Right cardiac atrium (tissue), 5 donors: ENCODE measurements at regions not wholly inside any gene's neighbourhood (a gene's known extent, or its start where the extent isn't known, plus 50 kb on each side); places are given as distances from the start of the nearest gene placed in this dataset.

ENCODE experiments used
- ATAC-seq, 2 donors: fragments of 200-7000 bp; cut with Tn5 transposase; one replicate each; pipeline versions ENCODE4 v1.8.0 to v1.9.1; 2020; ENCODE audit warnings: moderate library complexity in 2 of 2, mild to moderate bottlenecking in 1 of 2
- DNase-seq, 3 donors: peaks; one replicate each; pipeline ENCODE4 v3.0.0-alpha.2; 2020
- H3K27ac ChIP-seq: one replicate; pipeline ENCODE4 v1.5.1; 2013; ENCODE audit warnings: mild to moderate bottlenecking, low read length, control low read depth, moderate library complexity
- H3K27me3 ChIP-seq: one replicate; pipeline ENCODE4 v1.6.1; 2013; ENCODE audit not compliant: control insufficient read depth, insufficient read depth
- H3K4me1 ChIP-seq: one replicate; pipeline ENCODE4 v1.6.1; 2013; ENCODE audit warnings: low read length; ENCODE audit not compliant: control insufficient read depth, insufficient read depth
- H3K4me3 ChIP-seq: one replicate; pipeline ENCODE4 v1.5.1; 2013; ENCODE audit warnings: low read length, control low read depth
- H3K9me3 ChIP-seq: one replicate; pipeline ENCODE4 v1.6.1; 2013; ENCODE audit warnings: low read length; ENCODE audit not compliant: control insufficient read depth
- WGBS: extraction: QIAGEN DNeasy Blood & Tissue Kit; methylation state at CpG from one replicate; pipeline ENCODE4 v1.1.7; 2013; 5-methylcytosine and 5-hydroxymethylcytosine counted together
- intact Hi-C, 4 donors: fragments of 100-400 bp; cut with DNase I; formaldehyde crosslinking; loops; one replicate each; pipeline versions ENCODE4 v1.11.0 to v1.14.0; 2022 to 2023
- donor health status: healthy with polysubstance abuse.
- donor health status: DM: no; HTN: yes; CAD: no.
- donor health status: DM: no; HTN: no; CAD: no.
- donor health status: DM: no; HTN: yes; CAD: no; lungs with severe emphysema.
- donor health status: DM: yes; HTN: yes; CAD: no.

GRCh38 chrX:39721566-39722279, 376.0 kb downstream of the BCOR start:
- DNase-seq (peak in 2 of 3 donors; percentile 29 to 77), ATAC-seq (peak; percentile 86 to 89)
- Histone ChIP-seq H3K9me3 (no peaks in the 10 kb centered on the region), H3K27ac (peak overlapping the region; percentile 27), H3K4me3 (no peak overlapping the region), H3K4me1 (no peaks in the 10 kb centered on the region), H3K27me3 (no peaks in the 10 kb centered on the region)
- WGBS: 16% methylated on average over 12 of the region's 12 CpGs
- intact Hi-C loops: loop anchor here in 1 of 4 donors (10.0 kb wide), 1 partner anchor 93 kb away; no protein-coding TSS in a partner anchor

GRCh38 chrX:39724544-39724943, 373.2 kb downstream of the BCOR start:
- intact Hi-C loops: loop anchor here in 1 of 4 donors (10.0 kb wide), 1 partner anchor 90 kb away; no protein-coding TSS in a partner anchor
- ATAC-seq (no peak), DNase-seq (no peak)
- Histone ChIP-seq H3K27me3 (no peaks in the 10 kb centered on the region), H3K9me3 (no peaks in the 10 kb centered on the region), H3K4me3 (no peak overlapping the region), H3K27ac (no peak overlapping the region), H3K4me1 (no peaks in the 10 kb centered on the region)
- 56% methylated on average over 1 of the region's 1 CpG for WGBS

- ATAC-seq (no peak), DNase-seq (no peak)
- intact Hi-C loops: loop anchor here in 1 of 4 donors (10.0 kb wide), 1 partner anchor 90 kb away; no protein-coding TSS in a partner anchor
- 86% methylated on average over 4 of the region's 4 CpGs for WGBS
- Histone ChIP-seq H3K4me1 (no peaks in the 10 kb centered on the region), H3K27ac (no peak overlapping the region), H3K9me3 (no peaks in the 10 kb centered on the region), H3K27me3 (no peaks in the 10 kb centered on the region), H3K4me3 (no peak overlapping the region)
Measured at GRCh38 chrX:39725114-39725513, 372.6 kb downstream of the BCOR start.

GRCh38 chrX:39725928-39726619, 371.7 kb downstream of the BCOR start:
- intact Hi-C loops: loop anchor here in 1 of 4 donors (10.0 kb wide), 1 partner anchor 89 kb away; no protein-coding TSS in a partner anchor
- Histone ChIP-seq H3K4me3 (no peak overlapping the region), H3K9me3 (no peaks in the 10 kb centered on the region), H3K27ac (no peak overlapping the region), H3K27me3 (no peaks in the 10 kb centered on the region), H3K4me1 (peaks cover 2% of the 10 kb centered on the region)
- ATAC-seq: peak; percentile 58 to 73
- 49% methylated on average over 13 of the region's 13 CpGs for WGBS
- DNase-seq: peak; percentile 19 to 64 (median 50)

GRCh38 chrX:39726771-39727170, 371.0 kb downstream of the BCOR start:
- Histone ChIP-seq H3K27me3 (no peaks in the 10 kb centered on the region), H3K27ac (no peak overlapping the region), H3K4me3 (no peak overlapping the region), H3K9me3 (no peaks in the 10 kb centered on the region), H3K4me1 (peaks cover 3% of the 10 kb centered on the region)
- DNase-seq: peak; percentile 57 to 78 (median 63)
- WGBS: 41% methylated on average over 3 of the region's 3 CpGs
- intact Hi-C loops: loop anchor here in 1 of 4 donors (10.0 kb wide), 1 partner anchor 88 kb away; no protein-coding TSS in a partner anchor
- ATAC-seq: peak; percentile 42 to 44

- intact Hi-C loops: loop anchor here in 1 of 4 donors (10.0 kb wide), 1 partner anchor 87 kb away; no protein-coding TSS in a partner anchor
- Histone ChIP-seq H3K4me1 (peaks cover 3% of the 10 kb centered on the region), H3K9me3 (no peaks in the 10 kb centered on the region), H3K4me3 (no peak overlapping the region), H3K27me3 (no peaks in the 10 kb centered on the region), H3K27ac (no peak overlapping the region)
- WGBS: 14% methylated on average over 4 of the region's 4 CpGs
- ATAC-seq: no peak
- no peak for DNase-seq
Measured at GRCh38 chrX:39728025-39728424, 369.7 kb downstream of the BCOR start.

GRCh38 chrX:39728852-39729598, 368.7 kb downstream of the BCOR start:
- no peaks in the 10 kb centered on the region for H3K9me3 ChIP-seq
- ATAC-seq: no peak
- 90% methylated on average over 6 of the region's 6 CpGs for WGBS
- DNase-seq: no peak
- H3K4me1 ChIP-seq: peaks cover 3% of the 10 kb centered on the region
- H3K27ac ChIP-seq: no peak overlapping the region
- H3K27me3 ChIP-seq: no peaks in the 10 kb centered on the region
- H3K4me3 ChIP-seq: no peak overlapping the region
- intact Hi-C loops: loop anchor here in 1 of 4 donors (10.0 kb wide), 1 partner anchor 86 kb away; no protein-coding TSS in a partner anchor

- no peak overlapping the region for H3K27ac ChIP-seq
- DNase-seq (peak in 1 of 3 donors; percentile 54), ATAC-seq (no peak)
- no peaks in the 10 kb centered on the region for H3K27me3 ChIP-seq
- no peaks in the 10 kb centered on the region for H3K9me3 ChIP-seq
- no peak overlapping the region for H3K4me3 ChIP-seq
- H3K4me1 ChIP-seq: peaks cover 3% of the 10 kb centered on the region
- 62% methylated on average over 21 of the region's 21 CpGs for WGBS
- intact Hi-C loops: loop anchor here in 3 of 4 donors (10.0 kb wide), 2 partner anchors 85 to 365 kb away; partner anchors contain the start of gene BCOR (in 1 of the 3)
Measured at GRCh38 chrX:39729981-39730661, 367.6 kb downstream of the BCOR start.

- intact Hi-C loops: loop anchor here in 2 of 4 donors (10.0 kb wide), 2 partner anchors 84 to 364 kb away; partner anchors contain the start of gene BCOR (in 1 of the 2)
- Histone ChIP-seq H3K4me1 (peaks cover 7% of the 10 kb centered on the region), H3K4me3 (no peak overlapping the region), H3K27ac (no peak overlapping the region), H3K9me3 (no peaks in the 10 kb centered on the region), H3K27me3 (no peaks in the 10 kb centered on the region)
- 9% methylated on average over 19 of the region's 19 CpGs for WGBS
- DNase-seq (peak; percentile 74 to 85 (median 85)), ATAC-seq (peak; percentile 82 to 84)
Measured at GRCh38 chrX:39730662-39731329, 367.0 kb downstream of the BCOR start.

GRCh38 chrX:39731330-39731667, 366.5 kb downstream of the BCOR start:
- Histone ChIP-seq H3K27ac (no peak overlapping the region), H3K4me3 (no peak overlapping the region), H3K9me3 (no peaks in the 10 kb centered on the region), H3K27me3 (no peaks in the 10 kb centered on the region), H3K4me1 (peaks cover 9% of the 10 kb centered on the region)
- intact Hi-C loops: loop anchor here in 2 of 4 donors (10.0 kb wide), 2 partner anchors 84 to 364 kb away; partner anchors contain the start of gene BCOR (in 1 of the 2)
- ATAC-seq (no peak), DNase-seq (no peak)
- 48% methylated on average over 6 of the region's 6 CpGs for WGBS
